22Rv1 (cell line): ENCODE measurements at regions not wholly inside any gene's neighbourhood (a gene's known extent, or its start where the extent isn't known, plus 50 kb on each side); places are given as distances from the start of the nearest gene placed in this dataset.

Experiments used
- ZFX ChIP-seq: fragments of 450-650 bp; IDR thresholded peaks from 2 replicates; pipeline ENCODE4 v1.6.1; 2017; ENCODE audit warnings: antibody characterized with exemption, borderline replicate concordance
- TF ChIP-seq, protein P1 (sequence below): fragments of 450-650 bp; IDR thresholded peaks from 2 replicates; pipeline ENCODE4 v1.5.1; 2017; ENCODE audit warnings: mild to moderate bottlenecking

DNA sequence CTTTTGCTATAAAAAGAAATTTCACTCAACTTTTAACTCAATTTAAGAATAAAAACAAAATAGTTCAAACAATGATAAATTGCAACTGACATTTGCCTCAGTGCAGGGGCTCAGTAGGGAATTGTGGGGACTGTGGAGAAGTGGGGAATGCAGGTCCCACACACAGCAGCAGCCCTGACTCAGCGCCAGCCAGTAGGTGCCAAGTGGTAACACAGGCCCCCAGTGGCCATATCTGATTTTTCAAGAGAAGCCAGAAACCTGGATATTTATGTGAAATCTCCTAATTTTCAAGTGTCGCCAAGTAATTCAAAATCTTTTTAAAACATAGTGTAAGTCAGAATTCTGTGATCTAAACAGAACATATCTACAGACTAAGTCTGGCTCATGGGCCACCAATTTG is 186.3 kb downstream of the EN1 start:
- TF ChIP-seq, protein P1, sequence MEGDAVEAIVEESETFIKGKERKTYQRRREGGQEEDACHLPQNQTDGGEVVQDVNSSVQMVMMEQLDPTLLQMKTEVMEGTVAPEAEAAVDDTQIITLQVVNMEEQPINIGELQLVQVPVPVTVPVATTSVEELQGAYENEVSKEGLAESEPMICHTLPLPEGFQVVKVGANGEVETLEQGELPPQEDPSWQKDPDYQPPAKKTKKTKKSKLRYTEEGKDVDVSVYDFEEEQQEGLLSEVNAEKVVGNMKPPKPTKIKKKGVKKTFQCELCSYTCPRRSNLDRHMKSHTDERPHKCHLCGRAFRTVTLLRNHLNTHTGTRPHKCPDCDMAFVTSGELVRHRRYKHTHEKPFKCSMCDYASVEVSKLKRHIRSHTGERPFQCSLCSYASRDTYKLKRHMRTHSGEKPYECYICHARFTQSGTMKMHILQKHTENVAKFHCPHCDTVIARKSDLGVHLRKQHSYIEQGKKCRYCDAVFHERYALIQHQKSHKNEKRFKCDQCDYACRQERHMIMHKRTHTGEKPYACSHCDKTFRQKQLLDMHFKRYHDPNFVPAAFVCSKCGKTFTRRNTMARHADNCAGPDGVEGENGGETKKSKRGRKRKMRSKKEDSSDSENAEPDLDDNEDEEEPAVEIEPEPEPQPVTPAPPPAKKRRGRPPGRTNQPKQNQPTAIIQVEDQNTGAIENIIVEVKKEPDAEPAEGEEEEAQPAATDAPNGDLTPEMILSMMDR = no peak
- no peak for TF ChIP-seq ZFX
